ENCODE measurements at regions not wholly inside any gene's neighbourhood (a gene's known extent, or its start where the extent isn't known, plus 50 kb on each side); places are given as distances from the start of the nearest gene placed in this dataset.

DNA sequence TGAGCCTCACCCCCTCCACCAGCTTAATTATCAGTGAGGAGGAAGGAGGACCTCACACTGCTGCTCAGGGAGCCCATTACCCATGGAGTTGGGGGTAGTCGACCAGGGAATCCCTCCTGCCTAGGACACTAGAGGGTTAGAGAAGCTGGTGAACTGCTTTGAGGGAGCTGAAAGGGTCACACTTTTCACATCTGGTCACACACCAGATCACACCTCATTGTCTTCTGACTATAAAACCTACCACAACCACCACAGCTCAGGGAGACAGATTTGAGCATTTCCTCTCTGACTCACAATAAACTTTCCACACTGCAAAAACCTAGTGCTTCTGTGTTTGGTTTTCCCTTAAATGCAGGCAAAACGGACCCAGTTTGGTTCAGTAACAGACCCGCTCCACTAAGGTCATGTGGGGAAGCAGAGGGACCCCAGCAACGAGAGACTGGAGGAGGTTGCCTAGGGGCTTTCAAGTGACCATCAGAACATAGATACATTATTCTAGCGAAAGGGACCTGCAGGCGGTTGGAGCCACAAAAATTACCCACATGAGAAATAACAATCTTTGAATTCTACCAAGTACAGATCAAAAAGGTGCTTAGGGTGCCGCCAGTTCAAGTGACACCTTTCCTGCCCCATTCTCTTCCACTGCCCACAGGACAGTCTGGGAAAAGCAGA is 151.4 kb upstream of the AVPR1A start:
- H3K4me3 ChIP-seq (ENCODE audit: low read depth, low read length), result no peak overlapping the region
- no peak for DNase-seq (ENCODE audit: low read depth)
- TF ChIP-seq, protein P1, sequence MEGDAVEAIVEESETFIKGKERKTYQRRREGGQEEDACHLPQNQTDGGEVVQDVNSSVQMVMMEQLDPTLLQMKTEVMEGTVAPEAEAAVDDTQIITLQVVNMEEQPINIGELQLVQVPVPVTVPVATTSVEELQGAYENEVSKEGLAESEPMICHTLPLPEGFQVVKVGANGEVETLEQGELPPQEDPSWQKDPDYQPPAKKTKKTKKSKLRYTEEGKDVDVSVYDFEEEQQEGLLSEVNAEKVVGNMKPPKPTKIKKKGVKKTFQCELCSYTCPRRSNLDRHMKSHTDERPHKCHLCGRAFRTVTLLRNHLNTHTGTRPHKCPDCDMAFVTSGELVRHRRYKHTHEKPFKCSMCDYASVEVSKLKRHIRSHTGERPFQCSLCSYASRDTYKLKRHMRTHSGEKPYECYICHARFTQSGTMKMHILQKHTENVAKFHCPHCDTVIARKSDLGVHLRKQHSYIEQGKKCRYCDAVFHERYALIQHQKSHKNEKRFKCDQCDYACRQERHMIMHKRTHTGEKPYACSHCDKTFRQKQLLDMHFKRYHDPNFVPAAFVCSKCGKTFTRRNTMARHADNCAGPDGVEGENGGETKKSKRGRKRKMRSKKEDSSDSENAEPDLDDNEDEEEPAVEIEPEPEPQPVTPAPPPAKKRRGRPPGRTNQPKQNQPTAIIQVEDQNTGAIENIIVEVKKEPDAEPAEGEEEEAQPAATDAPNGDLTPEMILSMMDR (IDR thresholded peaks at IDR 0.05; ENCODE audit: low read depth, low read length, missing control alignments), result no peak

DNA sequence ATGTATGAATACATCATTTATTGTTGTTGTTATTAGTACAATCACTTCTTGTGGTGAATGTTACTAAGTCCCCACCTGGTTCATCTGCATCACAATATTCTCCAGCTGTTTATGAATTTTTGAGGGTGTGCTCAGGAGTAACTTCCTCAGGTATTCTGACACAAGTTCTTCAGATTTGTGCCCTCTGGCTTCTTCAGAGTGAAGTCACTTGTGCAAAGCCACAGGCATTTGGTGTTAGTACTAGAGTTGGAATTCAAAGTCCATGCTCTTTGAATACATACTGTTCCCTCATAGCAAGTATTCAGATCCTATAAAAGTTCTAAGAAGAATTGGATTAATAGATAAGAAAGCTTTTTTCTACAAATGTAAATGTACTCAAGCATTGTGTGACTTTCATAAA is 150.3 kb upstream of the AVPR1A start:
- no peak for DNase-seq (ENCODE audit: low read depth)
- TF ChIP-seq, protein P1 (IDR thresholded peaks at IDR 0.05; ENCODE audit: low read depth, low read length, missing control alignments), result no peak
- no peak overlapping the region for H3K4me3 ChIP-seq (ENCODE audit: low read depth, low read length)

DNA sequence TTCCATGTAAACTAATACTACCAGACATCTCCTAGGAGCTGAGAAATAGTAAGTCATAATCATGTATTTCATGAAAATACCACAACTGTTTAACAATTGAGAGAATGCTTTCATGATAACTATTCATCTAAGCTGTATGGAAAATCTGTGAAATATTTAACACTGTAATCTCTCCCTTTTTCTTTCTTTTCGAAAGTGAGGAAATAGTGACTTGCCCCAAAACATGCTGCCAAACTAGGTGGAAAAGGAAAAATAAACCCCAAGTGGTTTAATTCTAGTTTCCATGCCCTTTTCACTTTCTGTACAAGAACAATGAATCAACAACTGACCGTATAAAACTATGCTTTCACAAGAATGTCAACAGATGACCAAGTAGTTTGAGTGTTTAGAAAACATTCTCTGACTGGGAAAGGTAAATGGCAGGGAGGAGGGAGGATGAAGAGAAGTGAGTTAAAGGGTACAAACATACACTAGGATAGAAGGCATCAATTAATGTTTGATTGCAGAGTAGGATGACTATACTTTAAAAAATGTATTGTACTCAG is 147.5 kb upstream of the AVPR1A start:
- no peak for DNase-seq (ENCODE audit: low read depth)
- TF ChIP-seq, protein P1 (IDR thresholded peaks at IDR 0.05; ENCODE audit: low read depth, low read length, missing control alignments), result no peak
- no peak overlapping the region for H3K4me3 ChIP-seq (ENCODE audit: low read depth, low read length)

DNA sequence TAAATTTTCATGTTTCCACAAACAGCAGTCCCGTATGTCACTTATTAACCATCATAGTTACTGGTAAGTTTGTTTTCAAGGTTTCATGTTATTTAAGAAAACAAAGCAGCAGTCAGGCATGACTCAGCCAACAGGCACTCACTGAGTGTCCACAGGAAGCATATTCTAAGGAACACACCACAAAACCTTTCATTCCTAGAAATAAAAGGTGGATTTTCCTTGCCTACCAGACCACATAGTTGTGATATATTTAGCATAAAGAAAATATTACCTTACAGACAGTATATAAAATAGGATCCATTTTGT is 143.3 kb upstream of the AVPR1A start:
- no peak for DNase-seq (ENCODE audit: low read depth)

DNA sequence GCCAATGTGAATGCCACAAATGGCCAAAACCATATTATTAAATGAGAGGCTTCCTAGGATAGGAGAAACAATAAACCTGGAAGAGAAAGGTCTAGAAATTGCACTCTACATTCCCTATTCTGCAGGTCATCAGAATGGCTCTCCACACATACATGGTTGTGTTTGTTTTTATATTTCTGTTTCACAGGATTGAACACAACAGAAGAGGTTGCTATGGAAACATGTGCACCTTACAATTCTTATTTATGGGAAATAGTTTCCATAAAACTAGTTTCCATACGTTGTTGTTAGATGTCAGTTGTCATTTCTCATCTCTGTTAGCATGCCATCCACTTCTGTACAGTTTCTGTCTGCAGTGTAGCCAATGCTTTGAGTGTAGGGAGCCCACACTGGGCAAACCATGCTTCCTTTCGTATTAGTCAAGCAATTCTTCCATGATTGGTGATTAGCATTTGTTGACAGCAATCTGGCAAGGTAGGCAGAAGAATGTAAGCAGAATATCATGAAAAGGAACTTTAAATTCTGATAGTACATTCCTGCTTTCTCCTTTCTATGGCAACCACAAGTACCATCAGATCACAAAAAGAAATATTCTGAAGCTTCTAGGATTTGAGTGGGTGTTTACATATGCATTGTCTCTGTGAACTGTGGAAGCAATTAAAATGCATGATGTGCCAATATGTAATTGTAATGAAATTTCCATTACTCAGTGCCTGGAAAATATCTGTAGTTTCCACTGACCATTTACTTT is 141.6 kb upstream of the AVPR1A start:
- H3K4me3 ChIP-seq (ENCODE audit: low read depth, low read length), result no peak overlapping the region
- TF ChIP-seq, protein P1 (IDR thresholded peaks at IDR 0.05; ENCODE audit: low read depth, low read length, missing control alignments), result no peak
- no peak for DNase-seq (ENCODE audit: low read depth)

More for the DNA sequence above, 143.3 kb upstream of the AVPR1A start:
- TF ChIP-seq, protein P1 (IDR thresholded peaks at IDR 0.05; ENCODE audit: low read depth, low read length, missing control alignments), result no peak
- H3K4me3 ChIP-seq (ENCODE audit: low read depth, low read length), result no peak overlapping the region

DNA sequence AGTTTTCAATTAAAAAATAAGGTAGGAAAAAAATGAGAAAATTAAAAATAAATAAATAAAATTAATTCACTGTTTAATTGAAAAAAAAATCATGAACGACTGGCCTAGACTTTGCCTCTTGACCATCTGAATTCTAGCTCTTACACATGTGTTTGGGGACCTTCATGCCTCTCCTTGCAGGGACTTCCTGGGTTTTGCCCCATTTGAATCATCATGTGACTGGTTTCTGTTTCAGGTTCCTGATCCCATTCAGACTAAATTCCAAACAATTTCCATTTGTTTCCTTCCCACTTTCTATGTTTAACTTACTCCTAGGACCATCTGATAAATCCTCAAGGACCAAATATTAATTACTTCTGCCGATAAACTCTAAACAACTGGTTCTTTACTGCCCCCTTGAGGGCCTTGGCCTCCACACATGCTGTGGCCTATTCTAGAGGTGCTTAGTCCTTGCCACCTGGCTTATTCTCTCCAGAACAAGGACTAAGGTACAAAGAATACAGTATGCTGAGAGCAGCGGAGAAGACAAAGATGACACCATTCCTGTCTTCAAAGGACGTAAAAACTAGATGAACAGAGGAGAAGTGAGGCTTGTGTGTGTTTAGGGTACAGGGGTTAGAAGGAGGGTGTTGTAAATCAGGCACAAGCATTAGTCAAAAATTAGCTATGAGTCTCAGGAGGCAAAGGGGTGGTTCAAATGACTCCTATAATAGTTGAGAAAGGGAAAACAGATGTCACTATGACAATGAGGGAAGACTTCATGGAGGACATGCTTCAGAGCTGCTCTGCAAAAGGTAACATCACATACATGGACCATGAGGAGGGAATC is 125.8 kb upstream of the AVPR1A start:
- TF ChIP-seq, protein P1 (IDR thresholded peaks at IDR 0.05; ENCODE audit: low read depth, low read length, missing control alignments), result peak; percentile 71
- no peak for DNase-seq (ENCODE audit: low read depth)

More for the DNA sequence above, 125.8 kb upstream of the AVPR1A start:
- no peak overlapping the region; the same call in 1 of the 2 replicates for H3K4me3 ChIP-seq (ENCODE audit: low read depth, low read length)
